ENCODE measurements at regions not wholly inside any gene's neighbourhood (a gene's known extent, or its start where the extent isn't known, plus 50 kb on each side); places are given as distances from the start of the nearest gene placed in this dataset.

DNA sequence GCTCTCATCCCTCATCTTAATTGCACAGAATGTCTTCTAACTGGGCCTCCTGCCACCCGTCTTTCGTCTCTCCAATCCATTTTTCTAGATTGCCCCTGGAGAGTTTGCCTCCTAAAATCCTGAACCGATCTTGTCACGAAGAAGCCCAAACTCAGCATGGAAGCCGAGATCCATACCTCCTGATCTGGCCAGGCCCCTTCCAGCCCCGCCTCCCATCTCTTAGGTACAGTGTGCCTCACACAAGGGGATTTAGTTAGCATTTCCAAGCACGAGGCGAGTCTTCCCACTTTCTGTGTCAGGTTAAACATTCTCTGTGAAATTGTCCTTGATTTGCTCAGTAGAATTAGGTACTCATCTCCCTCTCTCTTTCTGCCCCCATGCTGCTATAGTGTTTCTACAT, 80.0 kb upstream of the TENM3 start:
- DNase-seq (no peak), ATAC-seq (ENCODE audit: insufficient read depth, low read depth) (no peak)
- Histone ChIP-seq H3K27ac (ENCODE audit: low read length) (no peak overlapping the region), H3K9ac (ENCODE audit: low read depth, low read length) (no peak overlapping the region), H2AFZ (ENCODE audit: low read depth, low read length) (no peak overlapping the region), H3K36me3 (ENCODE audit: insufficient read depth, low read length) (no peaks in the 10 kb centered on the region), H3K4me3 (ENCODE audit: low read depth in 1 of 2, low read length in 2 of 2) (no peak overlapping the region), H3K4me2 (ENCODE audit: insufficient read depth, low read length) (no peak overlapping the region), H3K79me2 (ENCODE audit: insufficient read depth, low read length) (no peaks in the 10 kb centered on the region), H3K4me1 (ENCODE audit: insufficient read depth, low read length) (no peaks in the 10 kb centered on the region), H4K20me1 (ENCODE audit: insufficient read depth, low read length) (no peaks in the 10 kb centered on the region), H3K9me3 (ENCODE audit: insufficient read depth, low read length, severe bottlenecking) (peaks cover 2% of the 10 kb centered on the region), H3K27me3 (ENCODE audit: insufficient read depth, low read length, poor library complexity) (no peaks in the 10 kb centered on the region)
- TF ChIP-seq EZH2 (IDR thresholded peaks at IDR 0.05; ENCODE audit: borderline replicate concordance, low read depth, low read length, severe bottlenecking) = no peak
- TF ChIP-seq, protein P1, sequence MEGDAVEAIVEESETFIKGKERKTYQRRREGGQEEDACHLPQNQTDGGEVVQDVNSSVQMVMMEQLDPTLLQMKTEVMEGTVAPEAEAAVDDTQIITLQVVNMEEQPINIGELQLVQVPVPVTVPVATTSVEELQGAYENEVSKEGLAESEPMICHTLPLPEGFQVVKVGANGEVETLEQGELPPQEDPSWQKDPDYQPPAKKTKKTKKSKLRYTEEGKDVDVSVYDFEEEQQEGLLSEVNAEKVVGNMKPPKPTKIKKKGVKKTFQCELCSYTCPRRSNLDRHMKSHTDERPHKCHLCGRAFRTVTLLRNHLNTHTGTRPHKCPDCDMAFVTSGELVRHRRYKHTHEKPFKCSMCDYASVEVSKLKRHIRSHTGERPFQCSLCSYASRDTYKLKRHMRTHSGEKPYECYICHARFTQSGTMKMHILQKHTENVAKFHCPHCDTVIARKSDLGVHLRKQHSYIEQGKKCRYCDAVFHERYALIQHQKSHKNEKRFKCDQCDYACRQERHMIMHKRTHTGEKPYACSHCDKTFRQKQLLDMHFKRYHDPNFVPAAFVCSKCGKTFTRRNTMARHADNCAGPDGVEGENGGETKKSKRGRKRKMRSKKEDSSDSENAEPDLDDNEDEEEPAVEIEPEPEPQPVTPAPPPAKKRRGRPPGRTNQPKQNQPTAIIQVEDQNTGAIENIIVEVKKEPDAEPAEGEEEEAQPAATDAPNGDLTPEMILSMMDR (IDR thresholded peaks at IDR 0.05; ENCODE audit: borderline replicate concordance, extremely low read depth, low read length, poor library complexity, severe bottlenecking) = no peak

DNA sequence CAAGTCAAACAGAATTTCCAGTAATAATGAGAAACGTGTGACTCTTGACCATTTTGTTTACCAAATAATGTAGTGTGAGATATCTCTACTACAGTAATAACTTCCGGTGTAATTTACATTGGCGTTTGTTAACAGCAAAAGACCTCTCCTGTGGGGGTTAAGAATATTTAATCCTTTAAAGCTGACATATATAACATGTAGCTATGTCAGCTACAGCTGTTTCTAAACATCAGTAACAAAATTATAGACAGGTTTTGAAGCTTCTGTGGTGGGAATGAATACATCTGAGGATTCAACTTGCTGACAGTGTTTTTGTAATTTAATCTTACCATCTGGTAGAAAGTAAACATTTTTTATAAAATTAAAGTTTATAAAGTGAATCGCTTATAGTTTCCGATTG, 73.6 kb upstream of the TENM3 start:
- H3K27ac ChIP-seq (ENCODE audit: low read length) = no peak overlapping the region
- H3K4me1 ChIP-seq (ENCODE audit: insufficient read depth, low read length) = no peaks in the 10 kb centered on the region
- no peaks in the 10 kb centered on the region for H3K9me3 ChIP-seq (ENCODE audit: insufficient read depth, low read length, severe bottlenecking)
- no peak overlapping the region for H3K9ac ChIP-seq (ENCODE audit: low read depth, low read length)
- no peaks in the 10 kb centered on the region for H4K20me1 ChIP-seq (ENCODE audit: insufficient read depth, low read length)
- TF ChIP-seq, protein P1 (IDR thresholded peaks at IDR 0.05; ENCODE audit: borderline replicate concordance, extremely low read depth, low read length, poor library complexity, severe bottlenecking) = no peak
- no peak for TF ChIP-seq EZH2 (IDR thresholded peaks at IDR 0.05; ENCODE audit: borderline replicate concordance, low read depth, low read length, severe bottlenecking)
- no peak for ATAC-seq (ENCODE audit: insufficient read depth, low read depth)
- no peak overlapping the region for H2AFZ ChIP-seq (ENCODE audit: low read depth, low read length)
- no peak overlapping the region for H3K4me3 ChIP-seq (ENCODE audit: low read depth in 1 of 2, low read length in 2 of 2)
- no peaks in the 10 kb centered on the region for H3K36me3 ChIP-seq (ENCODE audit: insufficient read depth, low read length)
- DNase-seq = no peak
- no peak overlapping the region for H3K4me2 ChIP-seq (ENCODE audit: insufficient read depth, low read length)
- no peaks in the 10 kb centered on the region for H3K79me2 ChIP-seq (ENCODE audit: insufficient read depth, low read length)
- no peaks in the 10 kb centered on the region for H3K27me3 ChIP-seq (ENCODE audit: insufficient read depth, low read length, poor library complexity)

DNA sequence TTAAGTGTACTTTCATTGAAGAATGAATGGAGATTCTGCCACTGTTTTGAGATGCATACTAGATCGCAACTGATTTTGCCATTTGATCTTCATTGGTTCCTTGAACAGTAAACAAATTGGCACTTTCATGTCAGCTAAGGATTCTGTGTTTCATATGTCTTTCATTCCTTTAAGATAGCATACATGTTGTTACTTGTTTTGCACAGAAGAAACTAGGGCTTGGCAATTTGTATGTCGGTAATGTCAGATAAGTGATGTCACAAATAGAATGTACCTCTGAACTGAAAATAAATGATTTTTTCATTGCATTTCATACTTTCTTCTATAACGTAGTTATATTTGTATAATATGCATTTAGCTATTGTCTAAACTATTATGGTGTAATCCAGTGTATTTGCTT, 73.2 kb upstream of the TENM3 start:
- Histone ChIP-seq H4K20me1 (ENCODE audit: insufficient read depth, low read length) (no peaks in the 10 kb centered on the region), H3K27ac (ENCODE audit: low read length) (no peak overlapping the region), H3K9me3 (ENCODE audit: insufficient read depth, low read length, severe bottlenecking) (no peaks in the 10 kb centered on the region), H3K4me1 (ENCODE audit: insufficient read depth, low read length) (no peaks in the 10 kb centered on the region), H3K9ac (ENCODE audit: low read depth, low read length) (no peak overlapping the region), H3K4me2 (ENCODE audit: insufficient read depth, low read length) (no peak overlapping the region), H2AFZ (ENCODE audit: low read depth, low read length) (no peak overlapping the region), H3K79me2 (ENCODE audit: insufficient read depth, low read length) (no peaks in the 10 kb centered on the region), H3K36me3 (ENCODE audit: insufficient read depth, low read length) (no peaks in the 10 kb centered on the region), H3K27me3 (ENCODE audit: insufficient read depth, low read length, poor library complexity) (no peaks in the 10 kb centered on the region), H3K4me3 (ENCODE audit: low read depth in 1 of 2, low read length in 2 of 2) (no peak overlapping the region)
- no peak for TF ChIP-seq EZH2 (IDR thresholded peaks at IDR 0.05; ENCODE audit: borderline replicate concordance, low read depth, low read length, severe bottlenecking)
- TF ChIP-seq, protein P1 (IDR thresholded peaks at IDR 0.05; ENCODE audit: borderline replicate concordance, extremely low read depth, low read length, poor library complexity, severe bottlenecking) = no peak
- DNase-seq (no peak), ATAC-seq (ENCODE audit: insufficient read depth, low read depth) (no peak)

DNA sequence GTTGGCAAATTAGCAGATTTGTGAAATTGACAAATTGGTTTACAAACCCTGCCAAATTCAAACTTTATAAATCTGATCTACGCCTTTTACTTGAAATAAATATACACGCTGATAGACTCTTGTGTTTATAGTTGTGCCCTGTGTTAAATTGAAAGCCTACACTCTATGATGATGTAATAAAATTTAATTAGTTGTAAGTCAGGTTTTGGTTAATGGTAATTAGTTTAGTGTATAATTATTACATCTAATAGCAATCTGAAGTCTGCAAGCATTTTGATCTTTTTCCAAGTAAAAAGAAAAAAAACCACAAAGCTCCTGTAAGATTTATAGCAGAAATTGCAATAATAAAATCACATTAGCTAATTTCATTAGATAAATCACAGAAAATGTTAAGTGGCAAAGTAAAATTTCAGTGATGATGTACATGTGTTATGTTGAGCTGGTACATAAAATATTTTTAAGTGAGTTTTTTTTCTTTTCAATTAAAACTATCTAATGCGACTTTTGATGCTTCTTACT, 72.7 kb upstream of the TENM3 start:
- ATAC-seq (ENCODE audit: insufficient read depth, low read depth) = no peak
- H2AFZ ChIP-seq (ENCODE audit: low read depth, low read length) = no peak overlapping the region

More for the DNA sequence above, 72.7 kb upstream of the TENM3 start:
- TF ChIP-seq, protein P1 (IDR thresholded peaks at IDR 0.05; ENCODE audit: borderline replicate concordance, extremely low read depth, low read length, poor library complexity, severe bottlenecking) = no peak
- Histone ChIP-seq H3K4me3 (ENCODE audit: low read depth in 1 of 2, low read length in 2 of 2) (no peak overlapping the region), H3K9ac (ENCODE audit: low read depth, low read length) (no peak overlapping the region), H4K20me1 (ENCODE audit: insufficient read depth, low read length) (no peaks in the 10 kb centered on the region), H3K36me3 (ENCODE audit: insufficient read depth, low read length) (no peaks in the 10 kb centered on the region), H3K79me2 (ENCODE audit: insufficient read depth, low read length) (no peaks in the 10 kb centered on the region), H3K4me2 (ENCODE audit: insufficient read depth, low read length) (no peak overlapping the region), H3K27me3 (ENCODE audit: insufficient read depth, low read length, poor library complexity) (no peaks in the 10 kb centered on the region), H3K9me3 (ENCODE audit: insufficient read depth, low read length, severe bottlenecking) (no peaks in the 10 kb centered on the region), H3K27ac (ENCODE audit: low read length) (no peak overlapping the region), H3K4me1 (ENCODE audit: insufficient read depth, low read length) (no peaks in the 10 kb centered on the region)
- DNase-seq = no peak
